Omental fat pad (tissue), 3 donors: ENCODE measurements at regions not wholly inside any gene's neighbourhood (a gene's known extent, or its start where the extent isn't known, plus 50 kb on each side); places are given as distances from the start of the nearest gene placed in this dataset.
"Not testable (repeated sequence)": the region's sequence is repeated elsewhere in the genome, so short reads cannot be mapped to it uniquely, and the experiment has no call there.

Experiments used
- ATAC-seq: fragments of 150-250 bp; one replicate; pipeline ENCODE4 v1.9.1; 2016; ENCODE audit warnings: mild to moderate bottlenecking, moderate library complexity; ENCODE audit not compliant: low FRiP score
- DNase-seq: peaks from one replicate; pipeline ENCODE4 v3.0.0-alpha.2; 2019; ENCODE audit warnings: low spot score
- CTCF ChIP-seq, 3 donors: fragments of 450-650 bp; IDR thresholded peaks; one replicate each; pipeline ENCODE4 v1.5.1; 2016 to 2017; ENCODE audit warnings: antibody characterized with exemption in 3 of 3, mild to moderate bottlenecking in 3 of 3, moderate library complexity in 2 of 3

- no peak for DNase-seq
- no peak for ATAC-seq
- TF ChIP-seq CTCF (IDR thresholded peaks at IDR 0.05), result no peak
These were observed 77.1 kb upstream of the RAPH1 start for GRCh38 chr2:203612246-203612645.

GRCh38 chr2:203619267-203619878, 84.3 kb upstream of the RAPH1 start:
- no peak for ATAC-seq
- TF ChIP-seq CTCF (IDR thresholded peaks at IDR 0.05), result no peak
- no peak for DNase-seq

- no peak for DNase-seq
- TF ChIP-seq CTCF (IDR thresholded peaks at IDR 0.05), result no peak
- no peak for ATAC-seq
These were observed 84.4 kb upstream of the CD28 start for GRCh38 chr2:203621981-203622515.

- DNase-seq, result no peak
- no peak for ATAC-seq
- no peak for TF ChIP-seq CTCF (IDR thresholded peaks at IDR 0.05)
These were observed 83.3 kb upstream of the CD28 start for GRCh38 chr2:203623096-203623495.

- no peak for DNase-seq
- no peak for TF ChIP-seq CTCF (IDR thresholded peaks at IDR 0.05)
- no peak for ATAC-seq
These were observed 82.8 kb upstream of the CD28 start for GRCh38 chr2:203623661-203624060.

GRCh38 chr2:203625701-203626100, 80.7 kb upstream of the CD28 start:
- DNase-seq (no peak), ATAC-seq (no peak)
- no peak for TF ChIP-seq CTCF (IDR thresholded peaks at IDR 0.05)

GRCh38 chr2:203626247-203626646, 80.2 kb upstream of the CD28 start:
- not testable (repeated sequence) for DNase-seq, ATAC-seq
